ENCODE measurements at regions not wholly inside any gene's neighbourhood (a gene's known extent, or its start where the extent isn't known, plus 50 kb on each side); places are given as distances from the start of the nearest gene placed in this dataset.

GRCh38 chr5:107103522-107103921, 567.2 kb downstream of the EFNA5 start:
- TF ChIP-seq POLR2A (IDR thresholded peaks at IDR 0.05; ENCODE audit: low read depth, low read length) = no peak
- TF ChIP-seq CTCF (IDR thresholded peaks at IDR 0.05; ENCODE audit: extremely low read depth in 1 of 2, insufficient read depth in 1 of 2, low read depth in 1 of 2, low read length in 2 of 2) = no peak
- no peak for TF ChIP-seq POLR2AphosphoS5 (IDR thresholded peaks at IDR 0.05; ENCODE audit: insufficient read depth, low read depth, low read length)
- no peak for TF ChIP-seq EZH2 (IDR thresholded peaks at IDR 0.05; ENCODE audit: borderline replicate concordance, low read depth, low read length, severe bottlenecking)
- no peak for TF ChIP-seq GATA2 (IDR thresholded peaks at IDR 0.05; ENCODE audit: insufficient read depth, insufficient read length, low read depth, low read length)
- TF ChIP-seq MAX (IDR thresholded peaks at IDR 0.05; ENCODE audit: insufficient read depth, insufficient read length) = no peak
- TF ChIP-seq MYC (IDR thresholded peaks at IDR 0.05; ENCODE audit: low read depth, low read length) = no peak
- TF ChIP-seq JUN (IDR thresholded peaks at IDR 0.05; ENCODE audit: borderline replicate concordance, insufficient read depth, insufficient read length, low read depth) = no peak
- TF ChIP-seq FOS (IDR thresholded peaks at IDR 0.05; ENCODE audit: borderline replicate concordance, insufficient read depth, low read length) = no peak
- Histone ChIP-seq H3K4me1 (ENCODE audit: control insufficient read depth, extremely low read depth, insufficient read depth, low read length) (no peaks in the 10 kb centered on the region), H2AFZ (ENCODE audit: low read depth, low read length) (no peak overlapping the region), H3K9me3 (replicated peaks; ENCODE audit: control insufficient read depth, insufficient read depth, low read length) (no peaks in the 10 kb centered on the region), H4K20me1 (replicated peaks; ENCODE audit: control insufficient read depth, extremely low read depth, insufficient read depth, low read length) (no peaks in the 10 kb centered on the region), H3K9me1 (replicated peaks; ENCODE audit: control insufficient read depth, extremely low read depth, insufficient read depth, low read length) (peaks cover 3% of the 10 kb centered on the region), H3K9ac (replicated peaks; ENCODE audit: extremely low read depth, insufficient read depth, low read length) (no peak overlapping the region), H3K36me3 (ENCODE audit: control insufficient read depth in 2 of 2, extremely low read depth in 1 of 2, insufficient read depth in 2 of 2, low read length in 2 of 2) (no peaks in the 10 kb centered on the region), H3K27ac (ENCODE audit: insufficient read depth, low read depth, low read length) (no peak overlapping the region), H3K79me2 (ENCODE audit: control insufficient read depth, insufficient read depth, low read length) (no peaks in the 10 kb centered on the region), H3K27me3 (ENCODE audit: control insufficient read depth in 2 of 2, insufficient read depth in 2 of 2, low read length in 2 of 2) (no peaks in the 10 kb centered on the region), H3K4me2 (ENCODE audit: insufficient read depth, low read length) (no peak overlapping the region), H3K4me3 (replicated peaks in 1 of 3; ENCODE audit: insufficient read depth in 1 of 3, low read depth in 1 of 3, low read length in 3 of 3) (no peak overlapping the region)
- ChIA-PET CTCF (interaction anchor here (1.3 kb wide), 1 partner anchor 469 kb away, joined by 7 read pairs; no protein-coding TSS in a partner anchor), POLR2A (no interaction called here)
- no peak for DNase-seq (ENCODE audit: low read depth, low spot score)
- dilution Hi-C loops (cut with MboI; ENCODE audit: extremely low pct_ligation_motif_present, low sequenced_read_pairs) = no loop called here
- intact Hi-C loops (cut with micrococcal nuclease) = loop anchor here (10.0 kb wide), 1 partner anchor 571 kb away; the partner anchor contains the start of gene EFNA5
- BruUV-seq (replicated peaks) = no TSS peak
- no peak for FAIRE-seq

Measured in endothelial cell of umbilical vein (primary cell).